ENCODE measurements at regions not wholly inside any gene's neighbourhood (a gene's known extent, or its start where the extent isn't known, plus 50 kb on each side); places are given as distances from the start of the nearest gene placed in this dataset.
"Not testable (repeated sequence)": the region's sequence is repeated elsewhere in the genome, so short reads cannot be mapped to it uniquely, and the experiment has no call there.

- H2AK5ac ChIP-seq (ENCODE audit: low read depth, low read length); H4K91ac ChIP-seq (ENCODE audit: low read depth, low read length, poor library complexity); H3K9ac ChIP-seq (ENCODE audit: low read depth, low read length, poor library complexity); H2BK15ac ChIP-seq (ENCODE audit: low read length); H3K79me1 ChIP-seq (ENCODE audit: low read depth, low read length); H2AFZ ChIP-seq (ENCODE audit: low read length); H3K27ac ChIP-seq (replicated peaks; ENCODE audit: low read length); H3K4me1 ChIP-seq (ENCODE audit: control insufficient read depth in 2 of 2, insufficient read depth in 1 of 2, low read depth in 1 of 2, low read length in 2 of 2); H2BK5ac ChIP-seq (ENCODE audit: low read length); H3K4me2 ChIP-seq (ENCODE audit: insufficient read depth, low read length, poor library complexity, severe bottlenecking); H2BK12ac ChIP-seq (ENCODE audit: low read length); H3K18ac ChIP-seq (ENCODE audit: low read length); H3K23ac ChIP-seq (ENCODE audit: low read depth, low read length, poor library complexity); H3K4me3 ChIP-seq (ENCODE audit: low read length in 2 of 2); DNase-seq (ENCODE audit: low spot score); H3K14ac ChIP-seq (ENCODE audit: low read length); H3K36me3 ChIP-seq (replicated peaks in 1 of 2; ENCODE audit: control insufficient read depth in 2 of 2, insufficient read depth in 2 of 2, low read length in 2 of 2); H3K4ac ChIP-seq (ENCODE audit: low read length); H3K27me3 ChIP-seq (ENCODE audit: control insufficient read depth in 3 of 3, insufficient read depth in 3 of 3, low read depth in 1 of 3, low read length in 3 of 3); H2BK120ac ChIP-seq (ENCODE audit: low read depth, low read length); H4K8ac ChIP-seq (ENCODE audit: low read depth, low read length): not testable (repeated sequence)
- peaks cover 18 to 32% of the 10 kb centered on the region in 2 donors for H3K9me3 ChIP-seq (replicated peaks in 1 of 2; ENCODE audit: control insufficient read depth in 2 of 2, insufficient read depth in 1 of 2, low read depth in 1 of 2, low read length in 2 of 2)
- no CpG with 5 or more reads among the region's 7 CpGs for WGBS, 2 donors (ENCODE audit: extremely low coverage in 2 of 2, insufficient read length in 2 of 2, insufficient replicate concordance in 1 of 2)
These were observed 102.2 kb upstream of the FBXO28 start for GRCh38 chr1:224011751-224012150.

DNA sequence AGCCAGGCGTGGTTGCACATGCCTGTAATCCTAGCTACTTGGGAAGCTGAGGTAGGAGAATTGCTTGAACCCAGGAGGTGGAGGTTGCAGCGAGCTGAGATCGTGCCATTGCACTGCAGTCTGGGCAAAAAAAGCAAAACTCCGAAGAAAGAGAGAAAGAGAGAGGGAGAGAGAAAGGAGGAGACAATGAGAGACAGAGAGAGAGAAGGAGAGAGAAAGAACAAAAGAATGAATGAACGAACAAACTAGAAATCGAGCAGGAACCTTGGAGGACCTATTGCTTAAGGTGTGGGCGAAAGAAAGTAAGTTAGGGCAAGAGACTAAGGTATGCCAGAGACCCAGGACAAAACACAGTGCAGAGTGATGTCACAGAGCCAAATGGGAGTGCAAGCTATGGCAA is 102.8 kb upstream of the FBXO28 start:
- H2BK15ac ChIP-seq (ENCODE audit: low read length); H2AFZ ChIP-seq (ENCODE audit: low read length); H3K27ac ChIP-seq (replicated peaks; ENCODE audit: low read length); H2AK5ac ChIP-seq (ENCODE audit: low read depth, low read length); H3K27me3 ChIP-seq (ENCODE audit: control insufficient read depth in 3 of 3, insufficient read depth in 3 of 3, low read depth in 1 of 3, low read length in 3 of 3); H3K18ac ChIP-seq (ENCODE audit: low read length); H3K4me1 ChIP-seq (ENCODE audit: control insufficient read depth in 2 of 2, insufficient read depth in 1 of 2, low read depth in 1 of 2, low read length in 2 of 2); H2BK120ac ChIP-seq (ENCODE audit: low read depth, low read length); H3K14ac ChIP-seq (ENCODE audit: low read length); H2BK5ac ChIP-seq (ENCODE audit: low read length); H2BK12ac ChIP-seq (ENCODE audit: low read length); H4K91ac ChIP-seq (ENCODE audit: low read depth, low read length, poor library complexity); DNase-seq (ENCODE audit: low spot score); H3K4ac ChIP-seq (ENCODE audit: low read length); H3K4me3 ChIP-seq (ENCODE audit: low read length in 2 of 2); H3K23ac ChIP-seq (ENCODE audit: low read depth, low read length, poor library complexity); H3K9ac ChIP-seq (ENCODE audit: low read depth, low read length, poor library complexity); H4K8ac ChIP-seq (ENCODE audit: low read depth, low read length); H3K4me2 ChIP-seq (ENCODE audit: insufficient read depth, low read length, poor library complexity, severe bottlenecking); H3K36me3 ChIP-seq (replicated peaks in 1 of 2; ENCODE audit: control insufficient read depth in 2 of 2, insufficient read depth in 2 of 2, low read length in 2 of 2); H3K79me1 ChIP-seq (ENCODE audit: low read depth, low read length): not testable (repeated sequence)
- peaks cover 18 to 32% of the 10 kb centered on the region in 2 donors for H3K9me3 ChIP-seq (replicated peaks in 1 of 2; ENCODE audit: control insufficient read depth in 2 of 2, insufficient read depth in 1 of 2, low read depth in 1 of 2, low read length in 2 of 2)
- WGBS, 2 donors (ENCODE audit: extremely low coverage in 2 of 2, insufficient read length in 2 of 2, insufficient replicate concordance in 1 of 2): no CpG with 5 or more reads among the region's 7 CpGs

DNA sequence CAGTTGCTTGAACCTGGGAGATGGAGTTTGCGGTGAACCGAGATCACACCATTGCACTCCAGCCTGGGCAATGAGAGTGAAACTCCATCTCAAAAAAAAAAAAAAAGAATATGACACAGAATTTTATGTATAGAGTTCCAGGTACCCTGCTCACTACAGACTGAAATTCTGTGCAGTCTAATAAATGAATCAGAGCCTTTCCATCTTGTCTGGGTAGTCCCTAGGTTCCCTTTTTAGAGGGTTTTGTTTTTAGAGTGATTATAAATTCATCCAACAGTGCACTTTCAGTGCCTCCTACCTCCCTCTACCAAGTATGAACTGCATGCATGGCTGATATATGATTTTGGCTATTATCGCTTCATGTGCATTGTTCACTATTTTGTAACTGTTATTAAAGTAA is 107.9 kb upstream of the FBXO28 start:
- not testable (repeated sequence) for H4K91ac ChIP-seq (ENCODE audit: low read depth, low read length, poor library complexity); H3K27ac ChIP-seq (replicated peaks; ENCODE audit: low read length); H3K23ac ChIP-seq (ENCODE audit: low read depth, low read length, poor library complexity); H3K9me3 ChIP-seq (replicated peaks in 1 of 2; ENCODE audit: control insufficient read depth in 2 of 2, insufficient read depth in 1 of 2, low read depth in 1 of 2, low read length in 2 of 2); H2BK5ac ChIP-seq (ENCODE audit: low read length); H3K79me1 ChIP-seq (ENCODE audit: low read depth, low read length); H2BK15ac ChIP-seq (ENCODE audit: low read length); H2AK5ac ChIP-seq (ENCODE audit: low read depth, low read length); H3K4ac ChIP-seq (ENCODE audit: low read length); H3K9ac ChIP-seq (ENCODE audit: low read depth, low read length, poor library complexity); H3K18ac ChIP-seq (ENCODE audit: low read length); H2BK120ac ChIP-seq (ENCODE audit: low read depth, low read length); H3K4me2 ChIP-seq (ENCODE audit: insufficient read depth, low read length, poor library complexity, severe bottlenecking); H3K27me3 ChIP-seq (ENCODE audit: control insufficient read depth in 3 of 3, insufficient read depth in 3 of 3, low read depth in 1 of 3, low read length in 3 of 3); DNase-seq (ENCODE audit: low spot score); H2BK12ac ChIP-seq (ENCODE audit: low read length); H2AFZ ChIP-seq (ENCODE audit: low read length); H3K4me3 ChIP-seq (ENCODE audit: low read length in 2 of 2); H3K14ac ChIP-seq (ENCODE audit: low read length); H3K4me1 ChIP-seq (ENCODE audit: control insufficient read depth in 2 of 2, insufficient read depth in 1 of 2, low read depth in 1 of 2, low read length in 2 of 2); H4K8ac ChIP-seq (ENCODE audit: low read depth, low read length)
- peaks cover 1 to 16% of the 10 kb centered on the region in 2 donors for H3K36me3 ChIP-seq (replicated peaks in 1 of 2; ENCODE audit: control insufficient read depth in 2 of 2, insufficient read depth in 2 of 2, low read length in 2 of 2)
- no CpG with 5 or more reads among the region's 3 CpGs for WGBS, 2 donors (ENCODE audit: extremely low coverage in 2 of 2, insufficient read length in 2 of 2, insufficient replicate concordance in 1 of 2)

DNA sequence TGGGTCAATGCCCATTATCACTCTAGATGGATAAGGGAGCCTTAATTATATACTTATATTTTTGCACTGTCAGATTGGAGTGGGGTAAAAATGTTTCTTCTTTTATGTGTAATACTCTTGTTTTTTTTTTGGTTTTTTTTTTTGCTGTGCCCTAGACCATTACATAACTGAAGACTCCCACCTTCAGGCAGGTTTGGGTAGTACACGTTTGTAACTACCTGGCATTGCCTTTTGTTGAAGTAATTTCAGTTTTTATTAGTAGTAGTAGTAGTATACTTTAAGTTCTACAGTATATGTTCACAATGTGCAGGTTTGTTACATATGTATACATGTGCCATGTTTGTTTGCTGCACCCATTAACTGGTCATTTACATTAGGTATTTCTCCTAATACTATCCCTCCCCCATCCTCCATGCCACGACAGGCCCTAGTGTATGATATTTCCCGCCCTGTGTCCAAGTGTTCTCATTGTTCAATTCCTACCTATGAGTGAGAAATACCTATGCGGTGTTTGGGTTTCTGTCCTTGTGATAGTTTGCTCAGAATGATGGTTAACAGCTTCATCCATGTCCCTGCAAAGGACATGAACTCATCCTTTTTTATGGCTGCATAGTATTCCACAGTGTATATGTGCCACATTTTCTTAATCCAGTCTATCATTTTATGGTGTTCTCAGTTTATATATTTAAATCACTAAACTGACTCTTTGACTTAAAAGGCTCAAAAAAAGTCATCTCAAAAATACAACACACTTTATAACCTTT is 109.2 kb upstream of the FBXO28 start:
- H4K91ac ChIP-seq (ENCODE audit: low read depth, low read length, poor library complexity); H3K4me3 ChIP-seq (ENCODE audit: low read length in 2 of 2): not testable (repeated sequence)

More for the DNA sequence above, 109.2 kb upstream of the FBXO28 start:
- not testable (repeated sequence) for H2BK120ac ChIP-seq (ENCODE audit: low read depth, low read length); H3K9ac ChIP-seq (ENCODE audit: low read depth, low read length, poor library complexity); H3K14ac ChIP-seq (ENCODE audit: low read length); H3K23ac ChIP-seq (ENCODE audit: low read depth, low read length, poor library complexity); H3K9me3 ChIP-seq (replicated peaks in 1 of 2; ENCODE audit: control insufficient read depth in 2 of 2, insufficient read depth in 1 of 2, low read depth in 1 of 2, low read length in 2 of 2); H2BK15ac ChIP-seq (ENCODE audit: low read length); H2BK12ac ChIP-seq (ENCODE audit: low read length); H2AK5ac ChIP-seq (ENCODE audit: low read depth, low read length); H3K4me2 ChIP-seq (ENCODE audit: insufficient read depth, low read length, poor library complexity, severe bottlenecking); H2BK5ac ChIP-seq (ENCODE audit: low read length); H3K18ac ChIP-seq (ENCODE audit: low read length); H3K27me3 ChIP-seq (ENCODE audit: control insufficient read depth in 3 of 3, insufficient read depth in 3 of 3, low read depth in 1 of 3, low read length in 3 of 3); H4K8ac ChIP-seq (ENCODE audit: low read depth, low read length); H3K79me1 ChIP-seq (ENCODE audit: low read depth, low read length); H3K4ac ChIP-seq (ENCODE audit: low read length); H3K27ac ChIP-seq (replicated peaks; ENCODE audit: low read length); DNase-seq (ENCODE audit: low spot score); H3K4me1 ChIP-seq (ENCODE audit: control insufficient read depth in 2 of 2, insufficient read depth in 1 of 2, low read depth in 1 of 2, low read length in 2 of 2); H2AFZ ChIP-seq (ENCODE audit: low read length)
- no CpG with 5 or more reads among the region's 4 CpGs for WGBS, 2 donors (ENCODE audit: extremely low coverage in 2 of 2, insufficient read length in 2 of 2, insufficient replicate concordance in 1 of 2)
- H3K36me3 ChIP-seq (replicated peaks in 1 of 2; ENCODE audit: control insufficient read depth in 2 of 2, insufficient read depth in 2 of 2, low read length in 2 of 2): peaks cover 1 to 16% of the 10 kb centered on the region in 2 donors

Measured in neuronal stem cell (in vitro differentiated cells).